NCI-H2171 (cell line): ENCODE measurements at regions not wholly inside any gene's neighbourhood (a gene's known extent, or its start where the extent isn't known, plus 50 kb on each side); places are given as distances from the start of the nearest gene placed in this dataset.
"Not testable (repeated sequence)": the region's sequence is repeated elsewhere in the genome, so short reads cannot be mapped to it uniquely, and the experiment has no call there.

Experiments
- DNase-seq: peaks from one replicate; lab custom pipeline; 2025; lab: John Stamatoyannopoulos, UW

DNA sequence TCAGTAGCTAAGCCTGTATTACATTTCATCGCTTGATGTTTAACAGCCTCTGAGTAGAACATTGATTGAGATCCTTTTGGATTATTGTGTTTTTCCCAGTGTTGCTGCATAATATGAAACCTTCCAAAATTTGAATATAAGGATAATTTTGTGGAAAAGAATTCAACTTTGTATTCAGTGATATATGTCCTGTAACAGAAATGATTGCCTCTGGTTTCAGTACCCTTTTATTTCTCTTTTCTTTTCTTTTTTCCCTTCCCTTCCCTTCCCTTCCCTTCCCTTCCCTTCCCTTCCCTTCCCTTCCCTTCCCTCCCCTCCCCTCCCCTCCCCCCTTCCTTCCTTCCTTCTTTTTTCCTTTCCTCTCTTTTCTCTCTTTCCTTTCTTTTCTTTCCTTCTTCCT lies 74.6 kb downstream of the UTRN start:
- DNase-seq: no peak

DNA sequence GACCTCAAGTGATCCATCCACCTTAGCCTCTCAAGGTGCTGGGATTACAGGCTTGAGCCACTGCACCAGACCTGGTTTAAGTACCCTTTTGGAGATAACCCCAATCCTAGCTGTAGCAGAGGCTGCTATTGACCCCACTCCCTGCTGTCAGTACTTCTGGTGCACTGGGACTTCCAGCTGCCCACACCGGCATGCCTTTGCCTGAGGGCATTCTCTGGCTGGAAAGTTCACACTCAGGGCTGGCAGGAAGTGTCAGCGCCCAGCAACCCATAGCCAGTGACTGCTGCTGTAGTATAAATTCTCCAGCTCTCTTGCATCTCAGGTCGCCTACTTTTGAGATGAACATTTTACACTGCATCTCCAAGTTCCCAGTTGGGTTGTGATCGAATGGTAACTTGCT lies 75.3 kb downstream of the UTRN start:
- DNase-seq: no peak

DNA sequence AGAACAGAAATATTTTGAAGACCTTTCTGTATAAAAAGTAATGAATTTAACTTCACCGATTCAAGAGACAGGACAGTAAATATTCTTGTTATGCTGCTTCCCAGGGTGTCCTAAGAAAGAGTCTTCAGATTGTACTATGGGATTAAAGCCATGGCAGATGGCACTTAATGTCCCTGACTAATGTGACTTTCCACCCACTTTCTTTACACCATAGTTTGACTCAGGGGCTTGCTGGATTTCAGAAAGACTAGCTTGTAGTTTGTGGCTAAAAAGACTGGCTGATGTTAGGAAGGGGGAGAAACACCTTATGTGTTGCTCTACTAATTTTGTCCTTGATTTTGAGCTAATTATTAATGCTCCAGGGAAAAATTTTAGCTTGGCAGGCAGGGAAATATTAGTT lies 75.9 kb downstream of the UTRN start:
- DNase-seq: no peak

DNA sequence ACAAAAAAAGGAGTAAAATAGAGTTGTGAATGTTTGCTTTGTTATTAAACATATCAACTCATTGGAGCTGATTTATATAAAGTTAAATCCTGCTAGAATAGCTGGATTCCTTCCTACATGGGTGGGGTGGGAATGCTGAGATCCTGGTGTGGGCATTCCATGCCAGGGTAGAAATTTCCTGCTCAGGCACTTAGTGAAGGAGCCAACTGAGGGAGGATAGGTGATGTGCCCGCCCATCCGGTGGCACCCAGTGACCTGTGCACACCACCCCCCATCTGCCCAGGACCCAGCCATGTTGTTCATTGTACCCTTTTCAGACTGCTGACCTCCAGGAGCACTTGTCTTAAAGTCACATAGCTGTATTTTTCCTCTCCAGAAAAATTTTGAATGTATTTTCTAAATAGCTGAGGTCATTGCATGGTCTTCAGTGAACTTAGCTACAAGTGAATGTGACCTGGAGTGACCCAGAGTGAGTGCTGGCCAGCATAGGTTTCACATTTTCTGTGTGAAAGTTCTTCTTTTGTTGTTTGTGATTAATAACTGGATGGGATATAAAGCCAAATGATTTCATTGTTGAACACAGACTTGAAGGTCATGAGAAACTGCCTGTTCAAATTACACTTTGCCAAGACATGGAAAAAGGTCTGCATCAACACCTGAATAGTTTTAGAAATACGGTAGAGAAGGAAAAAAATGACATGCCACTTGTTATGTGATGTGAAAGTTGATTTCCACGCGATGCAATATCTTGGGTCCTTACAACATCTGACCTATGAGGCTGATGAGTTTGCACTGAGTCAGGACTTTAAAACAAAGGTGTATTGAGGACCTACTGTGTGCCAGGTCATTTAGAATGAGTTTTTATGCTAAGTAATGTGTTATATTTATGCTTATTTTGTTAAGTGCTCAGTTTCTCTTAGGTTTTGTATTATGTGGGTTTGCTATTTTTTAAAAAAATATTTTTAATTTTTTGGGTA lies 77.2 kb downstream of the UTRN start:
- no peak for DNase-seq

DNA sequence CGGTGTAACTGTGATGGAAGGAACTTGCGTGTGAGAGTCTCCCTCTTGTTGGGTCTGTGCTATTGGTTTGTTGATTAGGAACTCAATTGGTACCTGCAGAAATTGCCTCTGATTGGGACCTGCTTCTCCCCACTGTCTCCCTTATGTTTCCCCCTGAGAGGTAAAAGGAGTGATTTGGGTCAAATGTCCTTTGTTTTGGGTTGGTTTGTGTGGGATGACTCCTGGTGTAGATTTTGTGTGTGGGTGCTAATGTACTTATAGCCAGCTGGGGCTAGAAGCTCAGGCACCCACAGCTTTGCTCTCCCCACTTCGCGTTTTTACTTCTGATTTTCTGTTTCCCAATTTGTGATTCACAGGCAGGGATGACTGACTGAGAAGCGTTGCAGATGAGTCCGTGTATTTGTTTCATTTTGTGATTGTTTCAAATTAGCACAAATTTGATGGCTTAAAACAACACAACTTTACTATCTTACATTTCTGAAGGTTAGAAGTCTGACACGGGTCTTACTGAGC lies 79.1 kb downstream of the UTRN start:
- no peak for DNase-seq

DNA sequence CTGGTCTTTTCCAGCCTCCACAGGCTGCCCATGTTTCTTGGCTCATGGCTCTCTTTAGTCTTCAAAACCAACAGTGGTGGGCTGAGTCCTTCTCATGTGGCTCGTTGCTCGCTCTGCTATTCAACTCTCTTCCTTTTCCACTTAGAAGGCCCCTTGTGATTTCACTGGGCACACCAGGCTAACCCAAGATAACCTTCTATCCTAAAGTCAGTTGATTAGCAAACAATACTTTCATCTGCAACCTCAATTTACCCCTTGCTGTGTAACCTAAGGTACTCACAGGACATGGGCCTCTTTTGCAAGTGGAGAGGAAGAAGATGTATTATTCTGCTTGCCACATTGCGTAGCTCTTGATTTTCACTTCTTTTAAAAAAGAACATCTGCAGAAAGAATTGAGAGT lies 79.6 kb downstream of the UTRN start:
- DNase-seq: no peak

DNA sequence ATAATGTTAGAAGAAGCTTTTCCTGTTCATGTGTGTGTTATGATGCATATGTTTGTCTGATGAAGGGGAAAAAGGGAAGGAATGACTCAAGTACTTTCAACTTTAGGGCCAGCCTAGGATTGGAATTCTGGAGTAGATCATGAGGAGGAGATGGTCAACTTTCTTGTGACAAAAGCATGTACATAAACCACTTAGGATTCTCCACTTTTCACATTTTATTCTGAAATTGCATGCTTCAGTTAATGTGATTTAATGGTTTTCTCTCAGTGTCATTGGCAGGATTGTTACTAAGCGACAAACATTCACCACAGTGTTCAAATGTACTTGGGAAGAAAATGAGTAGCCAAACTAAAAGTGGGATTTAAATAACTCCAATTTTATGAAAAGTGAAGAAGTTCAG lies 80.1 kb downstream of the UTRN start:
- no peak for DNase-seq

DNA sequence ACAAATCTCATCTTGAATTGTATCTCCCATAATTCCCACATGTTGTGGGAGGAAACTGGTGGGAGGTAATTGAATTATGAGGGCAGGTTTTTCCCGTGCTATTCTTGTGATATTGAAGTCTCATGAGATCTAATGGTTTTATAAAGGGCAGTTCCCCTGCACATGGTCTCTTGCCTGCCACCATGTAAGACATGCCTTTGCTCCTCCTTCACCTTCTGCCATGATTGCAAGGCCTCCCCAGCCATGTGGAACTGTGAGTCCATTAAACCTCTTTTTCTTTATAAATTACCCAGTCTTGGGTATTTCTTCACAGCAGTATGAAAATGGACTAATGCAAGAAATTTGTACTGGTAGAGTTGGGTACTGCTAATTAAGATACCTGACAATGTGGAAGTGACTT lies 84.6 kb downstream of the UTRN start:
- DNase-seq: not testable (repeated sequence)

DNA sequence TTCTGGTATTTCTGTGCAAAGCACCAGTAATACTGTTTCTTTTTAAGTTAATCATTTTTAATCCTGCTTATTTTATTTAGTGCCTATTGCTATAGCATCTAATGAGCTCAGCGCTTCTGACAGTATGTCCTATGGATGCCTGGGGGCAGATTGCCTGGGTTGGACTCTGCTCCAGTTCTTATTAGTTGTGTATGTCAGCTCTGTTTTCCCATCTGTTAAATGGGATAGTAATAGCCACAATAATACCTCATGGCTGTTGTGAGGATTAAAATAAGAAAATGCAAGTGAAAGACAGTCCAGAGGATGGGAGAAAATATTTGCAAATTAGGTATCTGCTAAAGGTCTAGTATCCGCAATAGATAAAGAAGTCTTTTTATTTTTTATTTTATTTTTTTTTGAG lies 87.0 kb downstream of the UTRN start:
- DNase-seq: no peak

DNA sequence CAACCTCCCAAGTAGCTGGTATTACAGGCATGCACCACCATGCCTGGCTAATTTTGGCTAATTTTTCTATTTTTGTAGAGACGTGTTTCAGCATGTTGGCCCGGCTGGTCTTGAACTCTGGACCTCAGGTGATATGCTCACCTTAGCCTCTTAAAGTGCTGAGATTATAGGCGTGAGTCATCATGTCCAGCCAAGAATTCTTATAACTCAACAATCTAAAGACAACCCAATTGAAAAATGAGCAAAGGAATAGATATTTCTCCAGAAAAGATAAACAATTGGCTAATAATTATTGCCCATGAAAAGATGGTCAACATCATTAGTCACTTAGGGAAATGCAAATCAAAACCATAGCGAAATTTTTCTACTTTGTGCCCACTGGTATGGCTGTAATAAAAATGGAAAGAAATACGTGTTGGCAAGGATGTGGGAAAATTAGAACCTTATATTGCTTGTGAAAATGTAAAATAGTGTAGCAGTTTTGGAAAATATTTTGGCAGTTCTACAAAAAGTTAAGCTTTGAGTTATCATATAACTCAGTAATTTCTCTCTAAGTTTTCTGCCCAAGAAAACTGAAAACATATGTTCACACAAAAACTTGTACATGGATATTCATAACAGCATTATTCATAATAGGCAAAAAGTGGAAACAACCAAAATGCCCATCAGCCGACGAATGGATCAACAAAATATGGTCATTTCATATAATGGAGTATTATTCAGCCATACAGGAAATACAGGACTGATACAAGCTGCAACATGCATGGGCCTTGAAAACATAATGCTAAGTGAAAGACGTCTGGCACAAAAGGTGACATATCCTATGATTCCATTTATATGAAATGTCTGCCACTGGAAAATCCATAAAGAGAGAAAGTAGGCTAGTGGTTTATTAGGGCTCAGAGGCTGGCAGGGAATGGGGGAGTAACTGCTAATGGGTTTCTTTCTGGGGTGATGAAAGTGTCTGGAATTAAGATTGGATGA lies 87.8 kb downstream of the UTRN start:
- DNase-seq: no peak

DNA sequence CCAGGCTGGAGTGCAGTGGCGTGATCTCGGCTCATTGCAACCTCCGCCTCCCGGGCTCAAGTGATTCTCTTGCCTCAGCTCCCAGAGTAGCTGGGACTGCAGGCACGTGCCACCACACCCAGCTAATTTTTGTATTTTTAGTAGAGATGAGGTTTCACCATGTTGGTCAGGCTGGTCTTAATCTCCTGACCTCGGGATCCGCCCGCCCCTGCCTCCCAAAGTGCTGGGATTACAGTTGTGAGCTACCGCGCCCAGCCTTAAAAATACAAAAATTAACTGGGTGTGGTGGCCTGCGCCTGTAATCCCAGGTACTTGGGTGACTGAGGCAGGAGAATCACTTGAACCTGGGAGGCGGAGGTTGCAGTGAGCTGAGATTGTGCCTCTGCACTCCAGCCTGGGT lies 89.4 kb downstream of the UTRN start:
- not testable (repeated sequence) for DNase-seq

DNA sequence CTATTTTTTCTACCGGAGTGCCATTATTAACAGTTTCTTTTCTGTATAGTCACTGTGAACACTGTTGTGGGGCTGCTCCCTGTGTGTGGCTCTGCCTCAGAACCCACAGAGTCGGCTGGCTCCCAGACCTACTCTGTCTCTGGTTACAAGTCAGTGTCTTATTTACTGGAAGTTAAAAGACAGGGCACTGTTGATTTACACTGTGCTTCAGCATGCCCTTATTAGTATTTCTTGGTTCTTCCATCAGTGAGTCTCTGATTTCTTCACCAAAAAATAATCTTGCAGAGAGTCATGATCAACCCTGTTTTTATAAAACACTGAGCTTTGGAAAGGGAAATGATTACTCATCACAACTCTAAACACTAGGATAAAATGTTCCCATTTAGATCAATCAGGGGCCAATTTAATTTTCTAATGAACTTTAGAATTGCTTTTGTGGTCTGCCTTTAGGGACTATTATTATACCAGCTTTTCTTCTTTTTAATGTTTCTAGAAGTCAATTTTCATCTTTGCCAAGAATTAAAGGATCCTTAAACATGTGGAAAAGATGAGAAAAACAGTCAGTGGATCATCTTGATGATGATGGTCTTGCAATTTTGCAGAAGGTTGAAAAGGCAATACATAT lies 92.6 kb downstream of the UTRN start:
- no peak for DNase-seq

DNA sequence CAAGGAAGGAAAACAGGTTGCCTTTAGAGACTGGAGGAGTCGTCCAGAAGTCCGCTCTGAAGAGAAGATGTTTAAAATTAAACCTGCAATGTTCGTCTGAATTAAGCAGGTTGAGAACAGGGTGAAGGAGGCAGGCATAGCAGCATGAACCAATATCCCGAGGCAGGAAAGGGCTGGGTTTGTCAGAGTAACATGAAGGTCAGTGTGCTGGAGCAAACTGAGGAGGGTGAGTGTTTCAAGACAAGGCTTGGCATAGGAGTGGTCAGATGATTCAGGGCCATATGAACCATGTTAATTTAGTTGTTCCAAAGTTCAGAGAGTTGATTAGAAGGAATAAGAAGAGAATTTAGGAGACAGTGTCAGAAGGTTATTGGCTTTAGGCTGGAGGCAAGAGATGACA lies 93.3 kb downstream of the UTRN start:
- DNase-seq: no peak

DNA sequence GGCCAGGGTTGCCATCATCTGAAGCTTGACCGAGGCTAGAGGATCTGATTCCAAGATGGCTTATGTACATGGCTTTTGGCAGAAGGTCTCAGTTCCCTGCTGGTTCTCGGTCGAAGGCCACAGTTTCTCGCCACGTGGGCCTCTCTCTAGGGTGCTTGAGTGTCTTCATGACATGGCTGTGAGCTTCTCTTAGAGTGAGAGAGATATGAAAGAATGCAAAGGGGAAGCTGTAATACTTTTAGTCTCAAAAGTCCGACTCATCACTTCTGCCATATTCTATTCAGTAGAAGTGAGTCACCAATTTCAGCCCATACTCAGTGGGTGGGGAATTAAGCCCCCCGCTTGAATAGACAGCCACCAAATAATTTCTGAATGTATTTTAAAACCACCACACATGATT lies 94.2 kb downstream of the UTRN start:
- DNase-seq: no peak

DNA sequence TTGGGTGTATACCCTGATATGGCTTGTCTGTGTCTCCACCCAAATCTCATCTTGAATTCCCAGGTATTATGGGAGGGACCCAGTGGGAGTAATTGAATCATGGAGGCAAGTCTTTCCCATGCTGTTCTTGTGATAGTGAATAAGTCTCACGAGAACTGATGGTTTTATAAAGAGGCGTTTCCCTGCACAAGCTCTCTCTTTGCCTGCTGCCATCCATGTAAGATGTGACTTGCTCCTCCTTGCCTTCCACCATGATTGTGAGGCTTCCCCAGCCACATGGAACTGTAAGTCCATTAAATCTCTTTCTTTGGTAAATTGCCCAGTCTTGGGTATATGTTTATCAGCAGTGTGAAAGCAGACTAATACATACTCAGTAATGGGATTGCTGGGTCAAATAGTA lies 96.4 kb downstream of the UTRN start:
- DNase-seq: not testable (repeated sequence)

DNA sequence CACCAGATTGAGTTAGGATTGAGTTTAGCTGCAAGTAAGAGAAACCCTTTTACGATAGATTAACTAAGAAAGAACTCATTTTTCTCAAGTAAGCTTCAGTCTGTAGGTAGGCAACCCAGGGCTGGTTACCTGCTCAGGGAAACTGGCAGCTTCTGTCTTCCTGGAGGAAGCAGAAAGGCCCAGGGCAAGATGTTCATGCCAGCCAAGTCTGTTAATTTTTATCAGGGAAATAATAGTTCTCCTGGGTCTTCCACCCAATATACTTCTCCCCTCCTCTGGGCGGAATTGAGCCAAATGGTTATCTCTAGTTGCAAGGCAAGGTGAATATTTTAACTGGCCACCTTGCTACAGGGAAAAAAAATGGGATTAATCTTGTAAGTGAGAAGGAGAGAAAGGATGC lies 98.2 kb downstream of the UTRN start:
- DNase-seq: no peak

DNA sequence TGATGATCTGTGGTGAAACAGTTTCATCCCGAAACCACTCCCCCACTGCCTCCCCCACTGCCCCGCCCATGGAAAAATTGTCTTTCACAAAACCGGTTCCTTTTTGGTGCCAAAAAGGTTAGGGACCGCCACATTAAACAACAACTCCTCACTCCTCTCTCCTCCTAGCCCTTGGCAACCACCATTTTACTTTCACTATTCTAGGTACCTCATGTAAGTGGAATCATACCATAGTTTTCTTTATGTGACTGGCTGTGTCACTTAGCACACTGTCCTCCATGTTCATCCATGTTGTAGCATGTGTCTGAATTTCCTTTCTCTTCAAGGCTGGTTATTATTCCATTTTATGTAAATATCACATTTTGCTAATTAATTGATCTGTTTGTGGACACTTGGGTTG lies 99.3 kb downstream of the UTRN start:
- no peak for DNase-seq

DNA sequence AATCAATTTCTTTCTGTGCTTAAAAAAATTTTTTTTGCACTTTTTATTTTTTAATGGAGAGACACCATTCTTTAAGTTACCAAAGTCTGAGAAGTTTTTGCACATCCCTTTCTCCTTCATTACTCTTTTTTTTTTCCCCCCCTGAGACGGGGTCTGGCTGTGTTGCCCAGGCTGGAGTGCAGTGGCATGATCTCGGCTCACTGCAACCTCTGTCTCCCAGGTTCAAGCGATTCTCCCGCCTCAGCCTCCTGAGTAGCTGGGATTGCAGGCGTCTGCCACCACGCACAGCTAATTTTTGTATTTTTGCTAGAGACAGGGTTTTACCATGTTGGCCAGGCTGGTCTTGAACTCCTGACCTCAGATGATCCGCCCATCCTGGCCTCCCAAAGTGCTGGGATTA lies 104.3 kb downstream of the UTRN start:
- not testable (repeated sequence) for DNase-seq

DNA sequence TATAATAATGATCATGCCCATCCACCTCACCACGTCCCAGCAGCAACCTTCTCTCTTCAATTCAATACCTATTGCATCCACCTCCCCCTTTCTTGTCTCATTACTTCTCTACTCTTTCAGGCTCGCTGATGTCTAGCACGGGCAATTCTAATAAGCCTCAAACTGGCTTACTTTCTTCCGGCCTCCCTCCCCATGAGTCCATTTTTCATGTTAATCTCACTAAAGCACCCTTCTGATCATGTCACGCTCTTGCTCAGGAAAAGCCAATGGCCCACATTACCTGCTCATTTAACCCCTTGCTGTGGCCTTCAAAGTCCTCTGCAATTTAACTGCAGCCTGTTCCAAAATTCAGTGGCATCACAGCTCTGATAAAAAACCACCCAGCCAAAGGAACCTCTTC lies 105.1 kb downstream of the UTRN start:
- DNase-seq: no peak

DNA sequence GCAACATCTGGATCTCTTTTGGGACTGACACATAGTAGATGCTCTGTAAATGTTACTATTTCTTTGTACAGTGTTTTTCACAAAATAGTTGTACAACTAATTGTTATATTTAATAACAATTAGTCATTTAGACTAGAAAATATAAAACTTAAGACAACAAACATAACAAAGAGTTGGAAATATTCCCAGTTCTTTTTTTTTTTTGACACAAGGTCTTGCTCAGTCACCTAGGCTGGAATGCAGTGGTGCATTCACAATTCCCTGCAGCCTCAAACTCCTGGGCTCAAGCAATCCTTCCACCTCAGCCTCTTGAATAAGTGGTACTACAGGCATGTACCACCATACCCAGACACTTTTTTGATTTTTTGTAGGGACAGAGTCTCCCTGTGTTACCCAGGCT lies 105.8 kb downstream of the UTRN start:
- no peak for DNase-seq

DNA sequence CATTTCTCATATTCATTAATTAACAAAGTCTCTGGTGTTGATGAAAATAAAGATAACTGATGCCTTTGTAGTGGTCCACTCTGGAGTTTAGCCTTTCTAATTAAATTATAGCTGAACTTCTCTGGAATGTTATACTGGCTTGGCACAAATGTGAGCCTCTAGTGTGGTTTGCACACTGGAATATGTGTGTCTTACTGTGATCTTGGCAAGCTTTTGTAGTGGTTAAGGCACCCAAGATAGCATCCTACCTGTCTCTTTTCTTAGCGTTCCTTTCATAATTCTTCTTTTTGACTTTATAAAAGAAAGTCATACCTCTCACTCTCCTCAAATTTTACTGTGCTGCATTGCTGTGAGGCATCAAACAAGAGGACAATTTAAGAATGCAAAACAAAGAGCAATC lies 107.4 kb downstream of the UTRN start:
- no peak for DNase-seq

DNA sequence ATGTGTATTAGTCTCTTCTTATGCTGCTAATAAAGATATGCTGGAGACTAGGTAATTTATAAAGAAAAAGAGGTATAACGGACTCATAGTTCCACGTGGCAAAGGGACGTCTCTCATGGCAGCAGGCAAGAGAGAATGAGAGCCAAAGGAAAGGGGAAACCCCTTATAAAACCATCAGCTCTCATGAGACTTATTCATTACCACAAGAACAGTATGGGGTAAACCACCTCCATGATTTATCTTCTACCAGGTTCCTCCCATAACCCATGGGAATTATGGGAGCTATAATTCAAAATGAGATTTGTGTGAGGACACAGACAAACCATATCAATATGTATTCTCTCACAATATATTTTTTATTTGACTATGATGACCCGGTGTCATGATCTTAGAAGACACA lies 109.1 kb downstream of the UTRN start:
- DNase-seq: no peak
